GM10248 (cell line): ENCODE measurements at regions not wholly inside any gene's neighbourhood (a gene's known extent, or its start where the extent isn't known, plus 50 kb on each side); places are given as distances from the start of the nearest gene placed in this dataset.
A peak's percentile ranks its signal among the peaks of the same experiment; 100 is the strongest.

ENCODE experiments used
- CTCF ChIA-PET: fragments of 300-600 bp; sonication (Branson Sonifier 250); formaldehyde crosslinking; extraction: SDS; loops from one replicate; lab custom pipeline; 2021; ENCODE audit warnings: antibody characterized with exemption; lab: Yijun Ruan, JAX
- POLR2A ChIA-PET: fragments of 350-650 bp; sonication (Branson Sonifier 250); formaldehyde crosslinking; extraction: SDS; loops from one replicate; lab custom pipeline; 2020; ENCODE audit warnings: antibody characterized with exemption; lab: Yijun Ruan, JAX
- DNase-seq: peaks from one replicate; pipeline ENCODE4 v3.0.0; 2012; ENCODE audit errors: extremely low spot score
- CTCF ChIP-seq: IDR thresholded peaks from 2 replicates; pipeline ENCODE4 v1.5.1; 2012; ENCODE audit warnings: mild to moderate bottlenecking, low read depth; ENCODE audit errors: extremely low read depth, missing control alignments, control extremely low read depth

DNA sequence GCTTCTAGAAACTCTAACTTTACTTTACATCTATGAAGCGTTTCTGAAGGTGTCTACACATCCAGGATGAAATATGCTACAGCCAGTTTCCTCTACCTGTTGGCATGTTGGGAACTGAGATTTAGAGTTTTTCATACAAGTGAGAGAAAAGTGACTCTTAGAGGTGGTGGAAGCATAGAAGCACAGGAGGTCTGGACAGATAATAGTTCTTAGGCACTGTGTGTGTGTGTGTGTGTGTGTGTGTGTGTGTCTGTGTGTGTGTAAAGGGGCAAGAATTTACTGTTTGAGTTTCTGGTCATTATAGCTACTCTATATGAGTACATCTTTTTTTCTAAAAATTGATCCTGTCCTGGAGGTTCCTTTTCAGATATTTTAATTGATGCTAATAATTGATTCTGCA lies 110.7 kb upstream of the MTPN start:
- DNase-seq, result no peak
- ChIA-PET CTCF (interaction anchor here (1.0 to 1.7 kb wide), 2 partner anchors 23 to 27 kb away, joined by 3 to 4 read pairs; no protein-coding TSS in a partner anchor), POLR2A (no interaction called here)
- TF ChIP-seq CTCF, result no peak

DNA sequence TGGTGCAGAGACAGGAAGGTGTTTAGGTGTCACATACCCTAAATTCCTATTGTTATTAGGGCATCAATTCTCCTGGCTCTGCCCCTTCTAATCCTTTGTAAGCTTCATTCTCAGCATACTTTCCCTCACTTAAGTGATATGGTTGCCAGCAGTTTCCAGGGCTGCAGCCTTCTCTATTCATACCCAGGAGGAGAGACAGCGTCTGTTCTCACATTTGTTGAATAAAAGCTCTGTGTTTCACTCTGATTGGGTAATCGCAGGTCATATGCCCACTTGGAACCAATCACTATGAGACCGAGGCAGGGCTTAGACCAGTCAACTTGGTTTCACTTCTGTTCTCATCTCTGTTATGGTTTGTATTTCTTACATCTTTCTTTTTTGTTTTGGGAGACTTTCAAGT lies 109.6 kb upstream of the MTPN start:
- no peak for TF ChIP-seq CTCF
- ChIA-PET POLR2A (no interaction called here), CTCF (interaction anchor here (1.0 to 1.7 kb wide), 2 partner anchors 22 to 23 kb away, joined by 3 read pairs; no protein-coding TSS in a partner anchor)
- peak; percentile 14 for DNase-seq

GRCh38 chr7:136079934-136080333 lies 102.8 kb upstream of the MTPN start:
- POLR2A ChIA-PET, result no interaction called here
- no peak for DNase-seq
- CTCF ChIA-PET, result interaction anchor here (3.1 kb wide), 1 partner anchor 36 kb away, joined by 9 read pairs; no protein-coding TSS in a partner anchor
- TF ChIP-seq CTCF, result no peak

GRCh38 chr7:136079478-136079892 lies 102.3 kb upstream of the MTPN start:
- POLR2A ChIA-PET, result no interaction called here
- DNase-seq, result no peak
- CTCF ChIA-PET, result interaction anchor here (1.5 to 3.1 kb wide), 2 partner anchors 10 to 36 kb away, joined by 6 to 9 read pairs; no protein-coding TSS in a partner anchor
- TF ChIP-seq CTCF, result no peak

- DNase-seq, result no peak
- ChIA-PET POLR2A (no interaction called here), CTCF (interaction anchor here (1.5 to 3.1 kb wide), 2 partner anchors 10 to 36 kb away, joined by 6 to 9 read pairs; no protein-coding TSS in a partner anchor)
- no peak for TF ChIP-seq CTCF
Measured at GRCh38 chr7:136079066-136079465, 101.9 kb upstream of the MTPN start.

GRCh38 chr7:136078630-136079029 lies 101.5 kb upstream of the MTPN start:
- no peak for DNase-seq
- ChIA-PET CTCF (interaction anchor here (1.5 to 3.1 kb wide), 2 partner anchors 9 to 37 kb away, joined by 6 to 9 read pairs; no protein-coding TSS in a partner anchor), POLR2A (no interaction called here)
- TF ChIP-seq CTCF, result no peak
